ENCODE measurements at regions not wholly inside any gene's neighbourhood (a gene's known extent, or its start where the extent isn't known, plus 50 kb on each side); places are given as distances from the start of the nearest gene placed in this dataset.

GRCh38 chr4:60938621-60939020, 261.5 kb upstream of the ADGRL3 start:
- TF ChIP-seq MAX (IDR thresholded peaks at IDR 0.05) (no peak), TCF12 (IDR thresholded peaks at IDR 0.05; ENCODE audit: low read depth) (no peak), REST (IDR thresholded peaks at IDR 0.05; ENCODE audit: low read depth) (no peak), EP300 (IDR thresholded peaks at IDR 0.05; ENCODE audit: borderline replicate concordance) (no peak), CEBPB (IDR thresholded peaks at IDR 0.05) (no peak), TEAD4 (IDR thresholded peaks at IDR 0.05) (no peak), ZBTB7A (IDR thresholded peaks at IDR 0.05; ENCODE audit: low read depth) (no peak), EGR1 (IDR thresholded peaks at IDR 0.05) (no peak), FOXM1 (IDR thresholded peaks at IDR 0.05; ENCODE audit: borderline replicate concordance, low read depth) (no peak), YY1 (IDR thresholded peaks at IDR 0.05; ENCODE audit: low read depth) (no peak), CREB1 (IDR thresholded peaks at IDR 0.05; ENCODE audit: low read depth) (no peak)

Data from Ishikawa (cell line).